Activated naive CD8-positive, alpha-beta T cell (primary cell): ENCODE measurements at regions not wholly inside any gene's neighbourhood (a gene's known extent, or its start where the extent isn't known, plus 50 kb on each side); places are given as distances from the start of the nearest gene placed in this dataset.

Experiments
- H3K27ac Mint-ChIP-seq: one replicate; pipeline ENCODE4 v1.8.0; 2021; ENCODE audit warnings: mixed read lengths
- H3K27me3 Mint-ChIP-seq: one replicate; pipeline ENCODE4 v1.8.0; 2021; ENCODE audit warnings: mixed read lengths
- H3K36me3 Mint-ChIP-seq: one replicate; pipeline ENCODE4 v1.8.0; 2021; ENCODE audit warnings: mixed read lengths
- H3K4me1 Mint-ChIP-seq: one replicate; pipeline ENCODE4 v1.8.0; 2021; ENCODE audit warnings: low read depth, mixed read lengths
- H3K4me3 Mint-ChIP-seq: one replicate; pipeline ENCODE4 v1.8.0; 2021; ENCODE audit warnings: mild to moderate bottlenecking, mixed read lengths
- H3K9me3 Mint-ChIP-seq: one replicate; pipeline ENCODE4 v1.8.0; 2021; ENCODE audit warnings: low read depth, mixed read lengths

DNA sequence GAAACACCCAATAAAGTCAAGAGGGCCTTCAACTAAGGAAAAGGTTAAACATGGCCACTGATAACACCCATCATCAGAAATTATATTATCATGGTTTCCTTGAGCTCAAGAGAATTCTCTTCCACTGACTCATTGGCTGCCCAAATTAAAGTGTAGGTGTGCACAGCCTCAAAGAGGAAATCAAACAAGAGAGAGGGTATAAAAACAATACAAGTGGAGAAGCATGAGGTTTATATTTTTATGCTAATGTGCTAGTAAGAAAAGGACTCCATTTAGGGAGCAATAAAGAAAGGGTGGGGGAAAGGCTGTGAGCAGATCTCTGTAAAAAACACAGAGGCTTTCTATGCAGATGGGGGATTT lies 168.8 kb upstream of the VRK2 start:
- Mint-ChIP-seq H3K4me1 (no peaks in the 10 kb centered on the region), H3K27me3 (no peaks in the 10 kb centered on the region), H3K27ac (no peak overlapping the region), H3K9me3 (peaks cover 5% of the 10 kb centered on the region), H3K36me3 (no peaks in the 10 kb centered on the region), H3K4me3 (no peak overlapping the region)

DNA sequence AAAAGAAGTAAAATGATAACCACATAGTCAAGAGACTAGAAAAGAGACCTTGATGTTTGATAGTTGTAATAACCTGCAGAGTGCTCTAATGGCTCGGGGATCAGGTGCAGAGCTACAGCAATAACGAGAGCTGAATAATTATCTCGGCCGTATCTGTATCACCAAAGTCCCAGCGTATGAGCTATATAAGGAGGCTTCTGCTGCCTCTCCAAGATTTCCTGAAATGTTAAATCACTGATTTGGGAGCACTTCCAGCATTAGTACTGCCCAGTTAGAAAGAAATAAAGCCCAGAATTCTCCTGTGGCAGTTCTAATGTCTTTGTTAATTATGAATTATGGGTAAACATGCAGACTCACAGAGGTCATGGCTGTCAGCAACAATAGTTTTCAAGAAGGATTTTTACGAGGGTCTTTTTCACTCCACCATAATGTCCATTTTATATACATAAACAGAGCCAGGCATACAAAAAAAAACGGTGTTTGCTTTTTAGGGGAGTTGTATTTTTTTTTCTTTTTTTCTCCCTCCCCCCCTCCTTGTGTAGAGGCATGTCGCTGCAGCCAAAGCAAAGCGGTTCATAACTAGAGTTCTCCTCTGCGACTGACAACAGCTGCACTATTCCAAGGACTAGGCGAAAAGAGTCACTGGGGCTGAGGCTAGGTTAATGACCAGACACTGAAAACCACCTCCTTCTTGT lies 168.3 kb upstream of the VRK2 start:
- H3K4me3 Mint-ChIP-seq, result no peak overlapping the region
- H3K36me3 Mint-ChIP-seq, result no peaks in the 10 kb centered on the region
- peaks cover 5% of the 10 kb centered on the region for H3K9me3 Mint-ChIP-seq
- H3K27ac Mint-ChIP-seq, result no peak overlapping the region
- no peaks in the 10 kb centered on the region for H3K4me1 Mint-ChIP-seq
- no peaks in the 10 kb centered on the region for H3K27me3 Mint-ChIP-seq

- Mint-ChIP-seq H3K27me3 (no peaks in the 10 kb centered on the region), H3K36me3 (no peaks in the 10 kb centered on the region), H3K4me3 (no peak overlapping the region), H3K27ac (no peak overlapping the region), H3K9me3 (peaks cover 2% of the 10 kb centered on the region), H3K4me1 (no peaks in the 10 kb centered on the region)
Measured at GRCh38 chr2:57878866-57879210, 167.8 kb upstream of the VRK2 start.

GRCh38 chr2:57880446-57880845 lies 166.2 kb upstream of the VRK2 start:
- Mint-ChIP-seq H3K27me3 (no peaks in the 10 kb centered on the region), H3K4me1 (no peaks in the 10 kb centered on the region), H3K4me3 (no peak overlapping the region), H3K9me3 (no peaks in the 10 kb centered on the region), H3K27ac (no peak overlapping the region), H3K36me3 (no peaks in the 10 kb centered on the region)

DNA sequence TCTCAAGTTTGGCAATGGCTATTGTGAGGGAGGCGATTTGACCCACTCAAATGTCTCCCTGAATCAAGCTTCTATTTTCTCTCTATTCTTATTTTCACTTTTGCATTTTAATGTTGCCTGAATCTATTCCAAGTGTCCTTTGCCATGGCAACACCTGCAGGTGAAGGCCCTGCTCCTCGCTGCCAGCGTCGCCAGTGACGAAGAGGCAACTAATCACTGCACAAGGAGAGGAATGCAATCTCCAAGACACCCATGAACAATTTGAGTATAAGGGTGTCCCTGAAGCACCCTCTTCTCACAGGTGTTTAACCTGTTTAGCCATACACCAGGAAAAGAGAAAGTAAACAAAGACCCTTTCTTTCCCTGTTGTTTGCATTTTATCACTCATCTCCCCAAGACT lies 165.6 kb upstream of the VRK2 start:
- Mint-ChIP-seq H3K4me1 (no peaks in the 10 kb centered on the region), H3K36me3 (no peaks in the 10 kb centered on the region), H3K4me3 (no peak overlapping the region), H3K9me3 (no peaks in the 10 kb centered on the region), H3K27ac (no peak overlapping the region), H3K27me3 (no peaks in the 10 kb centered on the region)

DNA sequence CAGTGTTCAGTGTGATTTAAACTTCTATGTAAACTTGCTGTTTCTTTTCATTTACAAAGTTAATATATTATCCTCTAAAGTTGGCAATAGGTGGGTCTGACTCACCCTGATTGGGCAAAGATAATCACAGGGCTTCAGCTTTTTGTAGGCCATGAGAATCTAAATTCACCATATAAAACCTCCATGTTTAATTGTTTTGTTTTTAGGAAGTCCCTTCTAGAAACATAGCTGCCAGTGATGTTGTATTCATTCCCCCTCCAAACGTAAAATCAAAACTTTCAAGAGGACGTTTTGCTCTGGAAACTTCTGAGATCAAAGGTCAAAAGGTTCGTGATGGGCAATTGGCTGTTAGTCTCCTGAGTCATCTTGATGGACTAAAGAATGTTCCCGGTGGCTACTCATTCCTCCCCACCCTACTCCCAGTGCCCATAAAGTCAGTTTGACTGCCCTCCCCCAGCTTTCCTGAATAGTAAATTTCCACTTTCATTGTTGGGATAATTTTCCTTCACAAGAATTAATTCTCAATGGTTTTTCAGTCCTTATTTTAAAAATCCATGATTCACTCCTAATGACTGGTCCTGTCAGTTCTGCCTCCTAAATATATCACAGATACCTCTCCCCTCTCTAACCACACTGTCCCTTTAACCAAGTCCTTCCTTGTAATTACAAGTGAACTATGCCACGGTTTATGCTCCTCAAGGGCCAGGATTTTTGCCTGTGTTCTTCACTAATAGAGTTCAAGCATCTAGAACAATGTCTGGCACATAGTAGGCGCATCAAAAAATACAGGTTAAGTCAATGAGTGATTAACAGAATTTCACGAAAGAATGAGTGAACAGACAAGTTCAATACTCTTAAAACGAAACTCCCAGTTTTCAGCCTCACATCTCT lies 164.4 kb upstream of the VRK2 start:
- Mint-ChIP-seq H3K9me3 (no peaks in the 10 kb centered on the region), H3K4me3 (no peak overlapping the region), H3K36me3 (no peaks in the 10 kb centered on the region), H3K27ac (no peak overlapping the region), H3K27me3 (no peaks in the 10 kb centered on the region), H3K4me1 (no peaks in the 10 kb centered on the region)

- no peaks in the 10 kb centered on the region for H3K9me3 Mint-ChIP-seq
- peaks cover 4% of the 10 kb centered on the region for H3K4me1 Mint-ChIP-seq
Measured at GRCh38 chr2:57882895-57883515, 163.6 kb upstream of the VRK2 start.

GRCh38 chr2:57884281-57884680 lies 162.3 kb upstream of the VRK2 start:
- H3K9me3 Mint-ChIP-seq, result no peaks in the 10 kb centered on the region
- H3K4me3 Mint-ChIP-seq, result no peak overlapping the region

More at GRCh38 chr2:57882895-57883515, 163.6 kb upstream of the VRK2 start:
- H3K4me3 Mint-ChIP-seq, result no peak overlapping the region
- H3K27me3 Mint-ChIP-seq, result no peaks in the 10 kb centered on the region
- no peak overlapping the region for H3K27ac Mint-ChIP-seq
- no peaks in the 10 kb centered on the region for H3K36me3 Mint-ChIP-seq

DNA sequence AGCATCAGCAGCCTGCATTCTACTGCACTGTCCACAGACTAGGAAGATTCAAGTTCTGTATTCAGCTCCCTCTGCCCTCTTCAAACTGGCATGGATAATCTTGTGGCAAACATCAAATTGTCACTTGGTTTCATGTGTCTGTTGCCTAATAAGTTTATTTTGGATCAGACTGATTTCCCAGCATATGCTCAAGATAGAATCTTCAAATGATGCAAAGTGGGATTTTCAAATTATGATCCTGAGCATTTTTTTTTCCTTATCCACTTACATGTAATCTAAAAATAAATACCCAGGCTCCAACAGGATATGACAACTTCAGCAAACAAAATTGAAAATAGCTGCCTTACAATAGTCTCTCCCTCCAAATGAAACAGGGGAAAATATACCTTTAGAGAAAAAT lies 160.9 kb upstream of the VRK2 start:
- peaks cover 2% of the 10 kb centered on the region for H3K27me3 Mint-ChIP-seq
- no peaks in the 10 kb centered on the region for H3K36me3 Mint-ChIP-seq
- no peaks in the 10 kb centered on the region for H3K9me3 Mint-ChIP-seq
- no peak overlapping the region for H3K4me3 Mint-ChIP-seq
- no peak overlapping the region for H3K27ac Mint-ChIP-seq
- H3K4me1 Mint-ChIP-seq, result peaks cover 11% of the 10 kb centered on the region

More at GRCh38 chr2:57884281-57884680, 162.3 kb upstream of the VRK2 start:
- Mint-ChIP-seq H3K27me3 (peaks cover 2% of the 10 kb centered on the region), H3K36me3 (no peaks in the 10 kb centered on the region), H3K27ac (no peak overlapping the region), H3K4me1 (peaks cover 11% of the 10 kb centered on the region)

DNA sequence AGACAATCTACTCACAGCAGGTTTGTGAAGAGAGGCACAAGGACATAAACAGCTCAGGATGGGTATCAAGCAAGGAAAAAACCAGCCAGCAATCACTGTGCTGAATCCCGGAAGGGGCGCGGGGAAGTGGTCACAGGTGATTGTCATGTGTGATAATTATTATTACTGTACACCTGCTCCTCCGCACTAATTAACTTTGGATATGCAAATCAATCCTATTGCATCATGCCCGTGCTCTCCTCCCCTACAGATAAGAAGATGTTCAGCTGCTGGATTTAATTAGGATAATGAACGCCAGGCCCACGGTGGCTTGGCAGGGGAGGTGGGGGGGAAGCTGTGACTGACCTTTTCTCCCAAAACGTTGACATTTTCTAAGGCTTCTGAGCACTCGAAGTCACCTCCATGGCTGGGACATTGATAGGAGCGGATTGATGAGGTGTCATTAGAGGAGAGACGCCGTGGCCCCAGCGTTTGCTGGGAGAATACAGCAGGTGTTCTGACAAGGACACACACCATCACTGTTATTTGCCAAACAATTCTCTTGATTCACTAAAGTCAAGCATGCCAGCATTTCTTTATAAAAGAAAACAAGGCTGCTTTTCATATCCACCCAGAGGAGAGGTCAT lies 160.3 kb upstream of the VRK2 start:
- H3K9me3 Mint-ChIP-seq, result no peaks in the 10 kb centered on the region

DNA sequence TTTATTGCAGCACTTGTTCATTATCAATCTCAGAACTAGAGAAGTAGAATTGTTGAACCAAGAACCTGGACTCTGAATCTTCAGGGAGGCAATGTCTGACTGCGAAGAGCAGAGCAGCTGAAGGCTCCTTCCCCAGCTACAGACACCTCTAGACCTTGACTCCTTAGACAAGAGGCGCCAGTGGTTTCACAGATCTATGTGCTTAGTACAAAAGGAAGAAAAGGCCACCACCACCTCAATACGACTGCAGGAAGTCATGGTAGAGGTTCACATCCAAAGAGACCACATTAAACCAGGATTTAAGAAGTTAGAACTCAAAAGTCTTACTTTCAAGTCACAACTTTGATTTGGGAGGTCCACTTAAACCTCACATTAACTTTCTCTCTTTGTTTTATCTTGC lies 158.1 kb upstream of the VRK2 start:
- Mint-ChIP-seq H3K4me3 (no peak overlapping the region), H3K27me3 (peaks cover 2% of the 10 kb centered on the region), H3K4me1 (peaks cover 11% of the 10 kb centered on the region), H3K9me3 (no peaks in the 10 kb centered on the region), H3K36me3 (no peaks in the 10 kb centered on the region), H3K27ac (no peak overlapping the region)

More for the DNA sequence above, 160.3 kb upstream of the VRK2 start:
- Mint-ChIP-seq H3K27ac (no peak overlapping the region), H3K36me3 (no peaks in the 10 kb centered on the region), H3K4me3 (no peak overlapping the region), H3K4me1 (peaks cover 11% of the 10 kb centered on the region), H3K27me3 (peaks cover 2% of the 10 kb centered on the region)

- H3K36me3 Mint-ChIP-seq, result no peaks in the 10 kb centered on the region
- H3K9me3 Mint-ChIP-seq, result no peaks in the 10 kb centered on the region
- H3K27ac Mint-ChIP-seq, result no peak overlapping the region
- H3K27me3 Mint-ChIP-seq, result peaks cover 2% of the 10 kb centered on the region
- H3K4me1 Mint-ChIP-seq, result peaks cover 11% of the 10 kb centered on the region
- no peak overlapping the region for H3K4me3 Mint-ChIP-seq
Measured at GRCh38 chr2:57890464-57890863, 156.1 kb upstream of the VRK2 start.

GRCh38 chr2:57891086-57891712 lies 155.4 kb upstream of the VRK2 start:
- peaks cover 2% of the 10 kb centered on the region for H3K27me3 Mint-ChIP-seq
- H3K4me1 Mint-ChIP-seq, result peaks cover 11% of the 10 kb centered on the region
- no peak overlapping the region for H3K4me3 Mint-ChIP-seq
- H3K27ac Mint-ChIP-seq, result no peak overlapping the region
- no peaks in the 10 kb centered on the region for H3K36me3 Mint-ChIP-seq
- H3K9me3 Mint-ChIP-seq, result no peaks in the 10 kb centered on the region

GRCh38 chr2:57892920-57893319 lies 153.7 kb upstream of the VRK2 start:
- H3K36me3 Mint-ChIP-seq, result no peaks in the 10 kb centered on the region
- peaks cover 2% of the 10 kb centered on the region for H3K27me3 Mint-ChIP-seq
- no peak overlapping the region for H3K27ac Mint-ChIP-seq
- no peak overlapping the region for H3K4me3 Mint-ChIP-seq
- H3K9me3 Mint-ChIP-seq, result no peaks in the 10 kb centered on the region
- peaks cover 7% of the 10 kb centered on the region for H3K4me1 Mint-ChIP-seq
